Putamen (tissue), 1 donor: ENCODE measurements at regions not wholly inside any gene's neighbourhood (a gene's known extent, or its start where the extent isn't known, plus 50 kb on each side); places are given as distances from the start of the nearest gene placed in this dataset.
"Not testable (repeated sequence)": the region's sequence is repeated elsewhere in the genome, so short reads cannot be mapped to it uniquely, and the experiment has no call there.

Experiments
- DNase-seq: peaks from one replicate; pipeline ENCODE4 v3.0.0-alpha.2; 2016; ENCODE audit warnings: low spot score

- DNase-seq, result peak; percentile 24
Observed at GRCh38 chr2:183532514-183532913, 408.3 kb downstream of the NUP35 start.

GRCh38 chr2:183533021-183533420 is 408.8 kb downstream of the NUP35 start:
- no peak for DNase-seq

DNA sequence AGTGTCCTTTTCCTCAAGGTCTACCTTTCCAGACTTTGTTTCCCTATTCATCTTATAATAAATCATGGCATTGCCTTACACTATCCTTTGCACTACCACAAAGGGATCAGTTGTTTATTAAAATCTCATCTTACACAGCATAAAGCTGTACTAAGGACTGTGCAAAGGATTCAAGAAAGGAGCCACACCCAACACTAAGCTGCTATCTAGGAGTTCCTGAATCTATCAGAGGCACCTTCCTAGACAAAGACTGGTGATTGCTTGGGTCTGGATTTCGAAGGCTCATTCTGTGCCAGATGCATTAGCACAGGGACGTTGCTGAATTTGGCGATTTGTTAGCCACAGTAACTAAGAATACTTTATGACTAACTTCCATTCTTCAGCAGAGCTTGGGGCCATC is 412.0 kb downstream of the NUP35 start:
- DNase-seq, result no peak

DNA sequence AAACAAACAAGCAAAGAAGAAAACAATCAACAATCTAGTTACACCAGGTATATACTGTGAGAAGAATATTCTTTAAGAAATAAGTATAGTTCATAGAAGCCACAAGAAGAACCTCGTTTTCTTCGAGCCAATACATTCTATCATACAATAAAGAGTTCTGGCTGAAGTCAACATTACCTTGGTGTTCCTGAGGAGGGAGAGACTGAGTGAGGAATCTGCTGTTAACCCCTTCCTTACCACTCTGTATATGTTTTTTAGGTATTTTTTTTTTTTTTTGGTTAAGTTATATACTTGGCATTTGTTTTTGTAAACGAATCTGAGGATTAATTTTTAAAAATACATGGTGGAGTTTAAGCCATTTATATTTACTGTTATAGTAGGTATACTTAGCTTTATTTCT is 412.5 kb downstream of the NUP35 start:
- DNase-seq, result no peak

GRCh38 chr2:183541766-183542165 is 417.5 kb downstream of the NUP35 start:
- DNase-seq, result no peak

GRCh38 chr2:183542606-183543005 is 418.4 kb downstream of the NUP35 start:
- no peak for DNase-seq

DNA sequence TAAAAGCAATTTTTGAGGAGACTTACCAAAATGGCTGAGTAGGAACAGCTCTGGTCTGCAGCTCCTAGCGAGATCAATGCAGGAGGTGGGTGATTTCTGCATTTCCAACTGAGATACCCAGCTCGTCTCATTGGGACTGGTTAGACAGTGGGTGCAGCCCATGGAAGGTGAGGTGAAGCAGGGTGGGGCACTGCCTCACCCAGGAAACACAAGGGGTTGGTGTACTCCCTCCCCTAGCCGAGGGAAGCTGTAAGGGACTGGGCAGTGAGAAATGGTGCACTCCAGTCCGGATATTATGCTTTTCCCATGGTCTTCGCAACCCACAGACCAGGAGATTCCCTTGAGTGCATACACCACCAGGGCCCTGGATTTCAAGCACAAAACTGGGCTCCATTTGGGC is 419.0 kb downstream of the NUP35 start:
- DNase-seq, result no peak

DNA sequence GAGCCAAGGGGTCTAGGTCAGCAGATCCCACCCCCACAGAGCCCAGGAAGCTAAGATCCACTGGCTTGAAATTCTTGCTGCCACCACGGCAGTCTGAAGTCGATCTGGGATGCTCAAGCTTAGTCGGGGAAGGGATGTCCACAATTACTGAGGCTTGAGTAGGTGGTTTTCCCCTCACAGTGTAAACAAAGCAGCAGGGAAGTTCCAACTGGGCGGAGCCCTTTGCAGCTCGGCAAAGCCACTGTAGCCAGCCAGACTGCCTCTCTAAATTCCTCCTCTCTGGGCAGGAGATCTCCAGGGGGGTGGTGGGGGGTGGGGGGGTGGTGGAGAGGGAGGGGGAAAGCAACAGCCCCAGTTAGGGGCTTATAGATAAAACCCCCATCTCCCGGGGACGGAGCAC is 419.5 kb downstream of the NUP35 start:
- no peak for DNase-seq

GRCh38 chr2:183546560-183547350 is 422.5 kb downstream of the NUP35 start:
- not testable (repeated sequence) for DNase-seq

GRCh38 chr2:183552716-183553115 is 428.5 kb downstream of the NUP35 start:
- no peak for DNase-seq

- no peak for DNase-seq
Observed at GRCh38 chr2:183564726-183565125, 440.5 kb downstream of the NUP35 start.

DNA sequence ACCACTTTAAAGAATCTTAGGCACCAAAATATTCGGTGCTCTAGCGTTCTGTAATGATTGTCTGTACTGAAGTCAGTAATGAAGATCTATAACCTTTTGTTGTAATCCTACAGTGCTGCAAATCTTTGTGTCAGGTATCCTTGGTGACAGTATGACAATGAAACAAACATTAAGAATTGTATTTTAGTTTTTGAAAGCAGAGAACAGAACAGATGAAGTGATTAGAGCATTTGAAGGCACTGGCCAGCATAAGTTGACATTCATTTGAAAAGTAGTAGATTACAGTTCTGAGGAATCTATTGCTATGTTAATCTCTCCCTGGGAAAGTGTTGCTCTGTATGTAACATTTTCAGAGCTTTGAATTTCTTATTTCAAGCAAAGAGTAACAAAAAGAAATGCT is 451.2 kb downstream of the NUP35 start:
- DNase-seq, result no peak

GRCh38 chr2:183579686-183580085 is 455.4 kb downstream of the NUP35 start:
- no peak for DNase-seq

GRCh38 chr2:183592271-183592670 is 468.0 kb downstream of the NUP35 start:
- DNase-seq, result no peak

DNA sequence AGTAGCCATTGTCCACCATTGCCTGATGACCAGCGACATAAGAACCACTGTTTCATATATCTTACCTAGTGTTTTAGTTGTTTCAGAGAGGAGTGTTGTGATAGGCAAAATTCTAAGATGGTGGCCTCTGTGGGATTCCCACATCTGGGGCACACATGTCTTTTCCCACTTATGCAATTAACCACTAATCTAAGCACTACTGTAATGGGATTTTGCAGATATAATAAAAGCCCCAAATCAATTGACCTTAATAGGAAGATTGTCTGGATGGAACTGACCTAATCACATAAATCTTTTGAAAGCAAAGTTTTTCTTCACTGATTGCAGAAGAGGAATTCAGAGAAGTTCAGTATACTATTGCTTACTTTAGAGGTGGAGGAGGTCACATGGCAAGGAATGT is 469.9 kb downstream of the NUP35 start:
- no peak for DNase-seq

- DNase-seq, result no peak
Observed at GRCh38 chr2:183597841-183598240, 473.6 kb downstream of the NUP35 start.

DNA sequence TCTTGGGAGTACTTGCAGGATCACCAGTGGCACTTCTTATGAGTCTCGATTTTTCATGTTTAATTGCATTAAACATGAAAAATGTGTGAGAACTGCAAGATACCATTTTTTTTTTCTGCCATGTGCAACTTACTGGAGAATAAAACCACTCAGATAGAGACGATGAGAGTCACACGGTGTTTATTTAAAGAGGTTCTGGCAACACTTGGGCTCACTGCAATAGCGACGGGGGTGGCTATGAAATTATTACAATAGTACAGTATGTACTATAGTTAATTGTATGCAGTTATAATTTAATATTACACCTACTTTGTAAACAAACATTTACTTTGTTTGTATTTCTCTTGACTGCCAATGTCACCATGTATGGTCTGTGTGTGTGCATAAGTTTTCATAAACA is 479.8 kb downstream of the NUP35 start:
- DNase-seq, result no peak

DNA sequence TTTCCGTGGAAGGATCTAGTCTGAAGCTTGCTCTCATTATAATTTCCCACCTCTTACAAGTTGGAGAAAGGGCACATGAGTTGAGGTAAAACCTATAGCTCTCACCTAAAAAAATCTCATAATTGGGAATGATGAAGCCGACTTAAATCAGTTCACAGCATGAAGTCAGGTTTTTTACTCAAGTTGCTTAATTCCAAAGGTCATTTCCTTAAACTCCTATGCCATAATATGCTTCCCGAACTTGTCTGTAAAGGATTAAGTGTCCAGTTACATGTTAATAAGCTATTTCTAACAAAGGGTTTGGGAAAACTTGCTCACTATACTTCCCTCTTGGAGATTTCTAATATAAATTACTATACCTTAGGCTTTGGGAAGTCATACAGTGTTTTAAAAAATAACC is 481.2 kb downstream of the NUP35 start:
- DNase-seq, result no peak

DNA sequence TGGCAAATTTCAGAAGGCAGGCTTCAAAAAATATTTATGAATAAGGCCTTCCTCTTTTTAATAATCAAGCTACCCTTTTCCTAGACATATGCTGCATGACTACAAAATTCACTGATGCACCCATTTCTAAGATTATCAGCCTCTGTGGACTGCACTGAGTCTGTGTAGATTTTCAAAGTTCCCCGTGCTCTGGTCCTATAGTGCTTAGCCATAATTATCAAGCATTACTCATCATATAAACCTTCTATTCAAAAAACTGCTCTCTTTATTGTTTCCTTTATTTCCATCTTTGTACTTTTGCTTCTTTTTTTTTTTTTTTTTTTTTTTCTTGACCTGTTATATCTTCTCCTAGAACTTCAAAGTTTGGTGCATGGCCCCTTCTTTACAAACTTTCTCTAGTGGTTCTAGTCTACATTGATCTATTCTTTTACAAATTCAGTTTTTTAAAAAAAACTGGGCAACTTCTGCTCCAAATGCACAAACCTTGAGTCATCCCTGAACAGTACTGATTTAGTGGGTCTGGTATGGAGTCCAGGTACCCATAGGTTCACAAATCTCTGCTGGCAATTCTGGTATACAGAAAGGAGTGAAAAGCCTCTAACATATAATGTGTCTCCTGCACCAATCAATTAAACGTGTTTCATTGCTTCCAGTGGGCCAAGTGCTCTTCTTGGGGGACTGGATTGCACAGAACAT is 481.9 kb downstream of the NUP35 start:
- no peak for DNase-seq

- DNase-seq, result no peak
Observed at GRCh38 chr2:183606718-183607085, 482.5 kb downstream of the NUP35 start.

DNA sequence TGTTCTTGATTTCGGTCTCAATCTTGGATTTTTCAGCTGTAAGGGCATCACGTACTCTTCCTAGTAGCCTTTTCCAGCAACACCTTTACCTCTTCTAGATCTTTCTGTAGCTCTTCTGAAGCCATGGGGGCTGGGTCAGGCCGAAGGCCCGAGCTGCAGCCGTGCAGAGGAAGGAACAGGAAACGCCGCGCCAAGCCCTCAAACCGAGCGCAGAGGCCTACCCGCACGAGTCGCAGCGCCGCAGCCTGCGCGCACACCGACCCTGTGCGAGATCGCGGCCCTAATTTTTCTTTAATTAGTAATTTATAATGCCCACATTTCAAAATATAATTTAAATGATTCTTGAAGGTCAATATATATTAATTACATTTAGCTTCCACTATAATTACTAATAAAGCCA is 483.8 kb downstream of the NUP35 start:
- no peak for DNase-seq

- no peak for DNase-seq
Observed at GRCh38 chr2:183608747-183609146, 484.5 kb downstream of the NUP35 start.

DNA sequence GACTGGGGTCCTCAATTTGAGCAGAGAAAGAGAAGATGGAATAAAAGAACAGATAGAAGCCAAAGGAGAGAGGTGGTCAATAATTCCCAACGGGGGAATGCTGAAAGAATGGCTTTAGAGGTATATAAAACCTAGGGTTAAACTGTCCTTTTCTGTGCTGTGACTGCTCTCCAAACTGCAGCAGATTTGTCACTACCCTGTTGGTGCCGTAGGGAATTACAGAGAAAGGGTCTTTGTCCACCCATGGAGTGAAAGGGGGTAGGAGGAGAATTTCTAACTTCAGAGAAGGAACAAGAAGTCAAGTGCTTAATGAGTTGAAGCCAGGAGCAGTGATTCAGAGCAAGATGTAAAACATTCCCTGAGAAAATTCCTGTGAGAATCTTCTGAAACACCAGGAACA is 486.5 kb downstream of the NUP35 start:
- DNase-seq, result no peak
